ENCODE measurements at regions not wholly inside any gene's neighbourhood (a gene's known extent, or its start where the extent isn't known, plus 50 kb on each side); places are given as distances from the start of the nearest gene placed in this dataset.

DNA sequence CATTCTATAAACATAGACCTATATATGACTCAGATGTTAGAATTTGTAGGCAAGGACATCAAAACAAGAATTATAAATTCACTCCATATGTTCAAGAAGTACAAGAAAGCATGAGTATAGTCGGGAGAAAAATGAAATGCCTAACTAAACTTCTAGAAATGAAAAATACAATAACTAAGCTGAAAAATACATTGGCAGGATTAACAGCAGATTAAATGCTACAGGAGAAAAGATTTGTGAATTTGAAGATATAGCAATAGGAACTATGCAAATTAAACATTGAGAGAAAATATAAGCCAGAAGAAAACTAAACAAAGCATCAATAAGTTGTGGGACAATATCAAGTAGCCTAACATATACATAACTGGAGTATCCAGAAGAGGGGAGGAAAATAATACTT, 55.3 kb upstream of the PRSS3 start:
- TF ChIP-seq, protein P1, sequence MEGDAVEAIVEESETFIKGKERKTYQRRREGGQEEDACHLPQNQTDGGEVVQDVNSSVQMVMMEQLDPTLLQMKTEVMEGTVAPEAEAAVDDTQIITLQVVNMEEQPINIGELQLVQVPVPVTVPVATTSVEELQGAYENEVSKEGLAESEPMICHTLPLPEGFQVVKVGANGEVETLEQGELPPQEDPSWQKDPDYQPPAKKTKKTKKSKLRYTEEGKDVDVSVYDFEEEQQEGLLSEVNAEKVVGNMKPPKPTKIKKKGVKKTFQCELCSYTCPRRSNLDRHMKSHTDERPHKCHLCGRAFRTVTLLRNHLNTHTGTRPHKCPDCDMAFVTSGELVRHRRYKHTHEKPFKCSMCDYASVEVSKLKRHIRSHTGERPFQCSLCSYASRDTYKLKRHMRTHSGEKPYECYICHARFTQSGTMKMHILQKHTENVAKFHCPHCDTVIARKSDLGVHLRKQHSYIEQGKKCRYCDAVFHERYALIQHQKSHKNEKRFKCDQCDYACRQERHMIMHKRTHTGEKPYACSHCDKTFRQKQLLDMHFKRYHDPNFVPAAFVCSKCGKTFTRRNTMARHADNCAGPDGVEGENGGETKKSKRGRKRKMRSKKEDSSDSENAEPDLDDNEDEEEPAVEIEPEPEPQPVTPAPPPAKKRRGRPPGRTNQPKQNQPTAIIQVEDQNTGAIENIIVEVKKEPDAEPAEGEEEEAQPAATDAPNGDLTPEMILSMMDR (IDR thresholded peaks at IDR 0.05; ENCODE audit: low read depth, low read length, missing input control), result no peak
- TF ChIP-seq JUND (IDR thresholded peaks at IDR 0.05) (no peak), TAF1 (conservative IDR thresholded peaks at IDR 0.05) (no peak), GABPA (IDR thresholded peaks at IDR 0.05 in 1 of 2, conservative IDR thresholded peaks at IDR 0.05 in 1 of 2) (no peak), NR2F2 (IDR thresholded peaks at IDR 0.05) (no peak)
- TF ChIP-seq, protein P2, sequence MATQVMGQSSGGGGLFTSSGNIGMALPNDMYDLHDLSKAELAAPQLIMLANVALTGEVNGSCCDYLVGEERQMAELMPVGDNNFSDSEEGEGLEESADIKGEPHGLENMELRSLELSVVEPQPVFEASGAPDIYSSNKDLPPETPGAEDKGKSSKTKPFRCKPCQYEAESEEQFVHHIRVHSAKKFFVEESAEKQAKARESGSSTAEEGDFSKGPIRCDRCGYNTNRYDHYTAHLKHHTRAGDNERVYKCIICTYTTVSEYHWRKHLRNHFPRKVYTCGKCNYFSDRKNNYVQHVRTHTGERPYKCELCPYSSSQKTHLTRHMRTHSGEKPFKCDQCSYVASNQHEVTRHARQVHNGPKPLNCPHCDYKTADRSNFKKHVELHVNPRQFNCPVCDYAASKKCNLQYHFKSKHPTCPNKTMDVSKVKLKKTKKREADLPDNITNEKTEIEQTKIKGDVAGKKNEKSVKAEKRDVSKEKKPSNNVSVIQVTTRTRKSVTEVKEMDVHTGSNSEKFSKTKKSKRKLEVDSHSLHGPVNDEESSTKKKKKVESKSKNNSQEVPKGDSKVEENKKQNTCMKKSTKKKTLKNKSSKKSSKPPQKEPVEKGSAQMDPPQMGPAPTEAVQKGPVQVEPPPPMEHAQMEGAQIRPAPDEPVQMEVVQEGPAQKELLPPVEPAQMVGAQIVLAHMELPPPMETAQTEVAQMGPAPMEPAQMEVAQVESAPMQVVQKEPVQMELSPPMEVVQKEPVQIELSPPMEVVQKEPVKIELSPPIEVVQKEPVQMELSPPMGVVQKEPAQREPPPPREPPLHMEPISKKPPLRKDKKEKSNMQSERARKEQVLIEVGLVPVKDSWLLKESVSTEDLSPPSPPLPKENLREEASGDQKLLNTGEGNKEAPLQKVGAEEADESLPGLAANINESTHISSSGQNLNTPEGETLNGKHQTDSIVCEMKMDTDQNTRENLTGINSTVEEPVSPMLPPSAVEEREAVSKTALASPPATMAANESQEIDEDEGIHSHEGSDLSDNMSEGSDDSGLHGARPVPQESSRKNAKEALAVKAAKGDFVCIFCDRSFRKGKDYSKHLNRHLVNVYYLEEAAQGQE (IDR thresholded peaks at IDR 0.05), result no peak
- TF ChIP-seq, protein P3, sequence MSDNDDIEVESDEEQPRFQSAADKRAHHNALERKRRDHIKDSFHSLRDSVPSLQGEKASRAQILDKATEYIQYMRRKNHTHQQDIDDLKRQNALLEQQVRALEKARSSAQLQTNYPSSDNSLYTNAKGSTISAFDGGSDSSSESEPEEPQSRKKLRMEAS (IDR thresholded peaks at IDR 0.05), result no peak
